A549 (cell line): ENCODE measurements at regions not wholly inside any gene's neighbourhood (a gene's known extent, or its start where the extent isn't known, plus 50 kb on each side); places are given as distances from the start of the nearest gene placed in this dataset.

Experiments
- CEBPB ChIP-seq, 2 experiments: fragments of >200 bp in 1 of 2; sonication (Bioruptor Twin) in 1 of 2; formaldehyde crosslinking in 1 of 2; IDR thresholded peaks; 2 replicates each; pipeline ENCODE4 v1.6.1; 2012 to 2016
- CHD4 ChIP-seq: fragments of 200-600 bp; sonication (generic); IDR thresholded peaks from 2 replicates; pipeline ENCODE4 v1.6.1; 2016; ENCODE audit warnings: antibody characterized with exemption, mild to moderate bottlenecking, borderline replicate concordance
- EP300 ChIP-seq, 2 experiments: fragments of >200 bp; sonication (Bioruptor Twin); formaldehyde crosslinking; IDR thresholded peaks; 2 replicates in 1 of 2; 3 replicates in 1 of 2; pipeline ENCODE4 v1.6.1; 2016 to 2017
- MAFK ChIP-seq: fragments of 450-650 bp; IDR thresholded peaks from 2 replicates; pipeline ENCODE4 v1.6.1; 2014; ENCODE audit not compliant: partially characterized antibody
- POLR2A ChIP-seq: IDR thresholded peaks from 2 replicates; pipeline ENCODE4 v1.6.1; 2012; ENCODE audit warnings: mild to moderate bottlenecking, low read length
- TF ChIP-seq, protein P1 (sequence below): fragments of >200 bp; sonication (Bioruptor Twin); formaldehyde crosslinking; IDR thresholded peaks from 3 replicates; pipeline ENCODE4 v1.5.1; 2016
- TF ChIP-seq, protein P2 (sequence below): fragments of >200 bp; sonication (Bioruptor Twin); formaldehyde crosslinking; IDR thresholded peaks from 3 replicates; pipeline ENCODE4 v1.6.1; 2016
- TF ChIP-seq, protein P3 (sequence below): fragments of 450-650 bp; IDR thresholded peaks from 2 replicates; pipeline ENCODE4 v1.6.1; 2014; ENCODE audit warnings: antibody characterized with exemption
- TF ChIP-seq, protein P4 (sequence below): fragments of 200-600 bp; sonication (generic); IDR thresholded peaks from 2 replicates; pipeline ENCODE4 v1.6.1; 2016; ENCODE audit warnings: antibody characterized with exemption, mild to moderate bottlenecking, moderate library complexity

- TF ChIP-seq, protein P1, sequence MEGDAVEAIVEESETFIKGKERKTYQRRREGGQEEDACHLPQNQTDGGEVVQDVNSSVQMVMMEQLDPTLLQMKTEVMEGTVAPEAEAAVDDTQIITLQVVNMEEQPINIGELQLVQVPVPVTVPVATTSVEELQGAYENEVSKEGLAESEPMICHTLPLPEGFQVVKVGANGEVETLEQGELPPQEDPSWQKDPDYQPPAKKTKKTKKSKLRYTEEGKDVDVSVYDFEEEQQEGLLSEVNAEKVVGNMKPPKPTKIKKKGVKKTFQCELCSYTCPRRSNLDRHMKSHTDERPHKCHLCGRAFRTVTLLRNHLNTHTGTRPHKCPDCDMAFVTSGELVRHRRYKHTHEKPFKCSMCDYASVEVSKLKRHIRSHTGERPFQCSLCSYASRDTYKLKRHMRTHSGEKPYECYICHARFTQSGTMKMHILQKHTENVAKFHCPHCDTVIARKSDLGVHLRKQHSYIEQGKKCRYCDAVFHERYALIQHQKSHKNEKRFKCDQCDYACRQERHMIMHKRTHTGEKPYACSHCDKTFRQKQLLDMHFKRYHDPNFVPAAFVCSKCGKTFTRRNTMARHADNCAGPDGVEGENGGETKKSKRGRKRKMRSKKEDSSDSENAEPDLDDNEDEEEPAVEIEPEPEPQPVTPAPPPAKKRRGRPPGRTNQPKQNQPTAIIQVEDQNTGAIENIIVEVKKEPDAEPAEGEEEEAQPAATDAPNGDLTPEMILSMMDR: no peak
- TF ChIP-seq MAFK (no peak), CEBPB (IDR thresholded peaks at IDR 0.05) (no peak), EP300 (IDR thresholded peaks at IDR 0.05) (no peak), CHD4 (no peak), POLR2A (no peak)
- TF ChIP-seq, protein P2, sequence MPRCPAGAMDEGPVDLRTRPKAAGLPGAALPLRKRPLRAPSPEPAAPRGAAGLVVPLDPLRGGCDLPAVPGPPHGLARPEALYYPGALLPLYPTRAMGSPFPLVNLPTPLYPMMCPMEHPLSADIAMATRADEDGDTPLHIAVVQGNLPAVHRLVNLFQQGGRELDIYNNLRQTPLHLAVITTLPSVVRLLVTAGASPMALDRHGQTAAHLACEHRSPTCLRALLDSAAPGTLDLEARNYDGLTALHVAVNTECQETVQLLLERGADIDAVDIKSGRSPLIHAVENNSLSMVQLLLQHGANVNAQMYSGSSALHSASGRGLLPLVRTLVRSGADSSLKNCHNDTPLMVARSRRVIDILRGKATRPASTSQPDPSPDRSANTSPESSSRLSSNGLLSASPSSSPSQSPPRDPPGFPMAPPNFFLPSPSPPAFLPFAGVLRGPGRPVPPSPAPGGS: no peak
- TF ChIP-seq, protein P3, sequence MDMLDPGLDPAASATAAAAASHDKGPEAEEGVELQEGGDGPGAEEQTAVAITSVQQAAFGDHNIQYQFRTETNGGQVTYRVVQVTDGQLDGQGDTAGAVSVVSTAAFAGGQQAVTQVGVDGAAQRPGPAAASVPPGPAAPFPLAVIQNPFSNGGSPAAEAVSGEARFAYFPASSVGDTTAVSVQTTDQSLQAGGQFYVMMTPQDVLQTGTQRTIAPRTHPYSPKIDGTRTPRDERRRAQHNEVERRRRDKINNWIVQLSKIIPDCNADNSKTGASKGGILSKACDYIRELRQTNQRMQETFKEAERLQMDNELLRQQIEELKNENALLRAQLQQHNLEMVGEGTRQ: no peak
- TF ChIP-seq, protein P4, sequence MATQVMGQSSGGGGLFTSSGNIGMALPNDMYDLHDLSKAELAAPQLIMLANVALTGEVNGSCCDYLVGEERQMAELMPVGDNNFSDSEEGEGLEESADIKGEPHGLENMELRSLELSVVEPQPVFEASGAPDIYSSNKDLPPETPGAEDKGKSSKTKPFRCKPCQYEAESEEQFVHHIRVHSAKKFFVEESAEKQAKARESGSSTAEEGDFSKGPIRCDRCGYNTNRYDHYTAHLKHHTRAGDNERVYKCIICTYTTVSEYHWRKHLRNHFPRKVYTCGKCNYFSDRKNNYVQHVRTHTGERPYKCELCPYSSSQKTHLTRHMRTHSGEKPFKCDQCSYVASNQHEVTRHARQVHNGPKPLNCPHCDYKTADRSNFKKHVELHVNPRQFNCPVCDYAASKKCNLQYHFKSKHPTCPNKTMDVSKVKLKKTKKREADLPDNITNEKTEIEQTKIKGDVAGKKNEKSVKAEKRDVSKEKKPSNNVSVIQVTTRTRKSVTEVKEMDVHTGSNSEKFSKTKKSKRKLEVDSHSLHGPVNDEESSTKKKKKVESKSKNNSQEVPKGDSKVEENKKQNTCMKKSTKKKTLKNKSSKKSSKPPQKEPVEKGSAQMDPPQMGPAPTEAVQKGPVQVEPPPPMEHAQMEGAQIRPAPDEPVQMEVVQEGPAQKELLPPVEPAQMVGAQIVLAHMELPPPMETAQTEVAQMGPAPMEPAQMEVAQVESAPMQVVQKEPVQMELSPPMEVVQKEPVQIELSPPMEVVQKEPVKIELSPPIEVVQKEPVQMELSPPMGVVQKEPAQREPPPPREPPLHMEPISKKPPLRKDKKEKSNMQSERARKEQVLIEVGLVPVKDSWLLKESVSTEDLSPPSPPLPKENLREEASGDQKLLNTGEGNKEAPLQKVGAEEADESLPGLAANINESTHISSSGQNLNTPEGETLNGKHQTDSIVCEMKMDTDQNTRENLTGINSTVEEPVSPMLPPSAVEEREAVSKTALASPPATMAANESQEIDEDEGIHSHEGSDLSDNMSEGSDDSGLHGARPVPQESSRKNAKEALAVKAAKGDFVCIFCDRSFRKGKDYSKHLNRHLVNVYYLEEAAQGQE: no peak
Observed at GRCh38 chr7:93008833-93009232, 108.9 kb downstream of the SAMD9 start.
